H9 (cell line): ENCODE measurements at regions not wholly inside any gene's neighbourhood (a gene's known extent, or its start where the extent isn't known, plus 50 kb on each side); places are given as distances from the start of the nearest gene placed in this dataset.

ENCODE experiments used
- DNase-seq: peaks from one replicate; pipeline ENCODE4 v3.0.0-alpha.2; 2017
- H2AFZ ChIP-seq: one replicate; pipeline ENCODE4 v1.6.1; 2013; ENCODE audit warnings: mild to moderate bottlenecking, low read length, control low read depth, moderate library complexity
- H2AK5ac ChIP-seq: 2 replicates; pipeline ENCODE4 v1.6.1; 2013; ENCODE audit warnings: low read length, control low read depth, mixed read lengths; ENCODE audit not compliant: insufficient read length
- H2BK120ac ChIP-seq: one replicate; pipeline ENCODE4 v1.6.1; 2013; ENCODE audit warnings: low read depth, mild to moderate bottlenecking, low read length, control low read depth, inconsistent platforms; ENCODE audit not compliant: poor library complexity, severe bottlenecking
- H2BK12ac ChIP-seq: 2 replicates; pipeline ENCODE4 v1.6.1; 2013; ENCODE audit warnings: low read length, control low read depth, mixed read lengths, low read depth; ENCODE audit not compliant: insufficient read length
- H2BK15ac ChIP-seq: 2 replicates; pipeline ENCODE4 v1.6.1; 2013; ENCODE audit warnings: low read depth, low read length, control low read depth
- H2BK20ac ChIP-seq: one replicate; pipeline ENCODE4 v1.6.1; 2013; ENCODE audit warnings: low read depth, mild to moderate bottlenecking, low read length, control low read depth, inconsistent platforms; ENCODE audit not compliant: poor library complexity, severe bottlenecking
- H2BK5ac ChIP-seq: 2 replicates; pipeline ENCODE4 v1.6.1; 2013; ENCODE audit warnings: low read length, control low read depth, mixed read lengths; ENCODE audit not compliant: insufficient read length
- H3K14ac ChIP-seq: 2 replicates; pipeline ENCODE4 v1.6.1; 2013; ENCODE audit warnings: low read length, control low read depth; ENCODE audit not compliant: insufficient read depth
- H3K18ac ChIP-seq: 2 replicates; pipeline ENCODE4 v1.6.1; 2013; ENCODE audit warnings: low read depth, mild to moderate bottlenecking, mixed read lengths, low read length, control low read depth; ENCODE audit not compliant: insufficient read length
- H3K23ac ChIP-seq: 2 replicates; pipeline ENCODE4 v1.6.1; 2013; ENCODE audit warnings: low read length, control low read depth, mixed read lengths, low read depth; ENCODE audit not compliant: insufficient read length
- H3K23me2 ChIP-seq: 2 replicates; pipeline ENCODE4 v1.6.1; 2013; ENCODE audit warnings: low read depth, mild to moderate bottlenecking, mixed read lengths, low read length, control low read depth; ENCODE audit not compliant: insufficient read length, poor library complexity, severe bottlenecking
- H3K27ac ChIP-seq: 2 replicates; pipeline ENCODE4 v1.5.1; 2013; ENCODE audit warnings: low read length, control low read depth, mixed read lengths, low read depth; ENCODE audit not compliant: insufficient read length
- H3K27me3 ChIP-seq: 2 replicates; pipeline ENCODE4 v1.6.1; 2013; ENCODE audit warnings: low read length, control low read depth, inconsistent platforms; ENCODE audit not compliant: insufficient read depth
- H3K4ac ChIP-seq: 2 replicates; pipeline ENCODE4 v1.6.1; 2013; ENCODE audit warnings: low read depth, mild to moderate bottlenecking, control low read depth, inconsistent platforms, low read length, moderate library complexity
- H3K4me1 ChIP-seq: 2 replicates; pipeline ENCODE4 v1.6.1; 2013; ENCODE audit warnings: low read length, control low read depth, inconsistent platforms; ENCODE audit not compliant: insufficient read depth
- H3K4me2 ChIP-seq: 2 replicates; pipeline ENCODE4 v1.6.1; 2013; ENCODE audit warnings: low read length, control low read depth, mixed read lengths; ENCODE audit not compliant: insufficient read length, insufficient read depth
- H3K56ac ChIP-seq: 2 replicates; pipeline ENCODE4 v1.6.1; 2013; ENCODE audit warnings: low read depth, mild to moderate bottlenecking, mixed read lengths, low read length, control low read depth; ENCODE audit not compliant: insufficient read length
- H3K79me1 ChIP-seq: 2 replicates; pipeline ENCODE4 v1.6.1; 2013; ENCODE audit warnings: low read depth, mild to moderate bottlenecking, moderate library complexity, low read length, control low read depth, inconsistent platforms; ENCODE audit not compliant: insufficient read depth, poor library complexity, severe bottlenecking
- H3K79me2 ChIP-seq: 2 replicates; pipeline ENCODE4 v1.6.1; 2013; ENCODE audit warnings: low read length, control low read depth, inconsistent platforms; ENCODE audit not compliant: insufficient read depth
- H3K9ac ChIP-seq: 2 replicates; pipeline ENCODE4 v1.6.1; 2013; ENCODE audit warnings: low read length, control low read depth, mixed read lengths; ENCODE audit not compliant: insufficient read length; ENCODE audit errors: extremely low read depth
- H3K9me3 ChIP-seq: one replicate; pipeline ENCODE4 v1.6.1; 2013; ENCODE audit warnings: low read depth, low read length, inconsistent platforms; ENCODE audit not compliant: control insufficient read depth
- H3T11ph ChIP-seq: one replicate; pipeline ENCODE4 v1.6.1; 2013; ENCODE audit warnings: mild to moderate bottlenecking, low read length, control low read depth, inconsistent platforms
- H4K20me1 ChIP-seq: one replicate; pipeline ENCODE4 v1.6.1; 2013; ENCODE audit not compliant: control insufficient read depth, insufficient read length, insufficient read depth
- H4K5ac ChIP-seq: 2 replicates; pipeline ENCODE4 v1.6.1; 2013; ENCODE audit warnings: low read depth, mild to moderate bottlenecking, mixed read lengths, low read length, control low read depth; ENCODE audit not compliant: insufficient read length
- H4K8ac ChIP-seq: replicated peaks from 2 replicates; pipeline ENCODE4 v1.6.1; 2013; ENCODE audit warnings: low read length, control low read depth, mixed read lengths, low read depth; ENCODE audit not compliant: insufficient read length
- H4K91ac ChIP-seq: 2 replicates; pipeline ENCODE4 v1.6.1; 2013; ENCODE audit warnings: low read depth, mild to moderate bottlenecking, moderate library complexity, mixed read lengths, low read length, control low read depth; ENCODE audit not compliant: insufficient read length
- H3K27ac Mint-ChIP-seq, 3 experiments: 2 replicates in 2 of 3; 3 replicates in 1 of 3; pipeline ENCODE4 v1.8.0; 2020 to 2021; ENCODE audit warnings: mixed read lengths in 3 of 3, mild to moderate bottlenecking in 1 of 3, moderate library complexity in 1 of 3
- H3K27me3 Mint-ChIP-seq: 2 replicates; pipeline ENCODE4 v1.8.0; 2021; ENCODE audit warnings: low read depth, mild to moderate bottlenecking, moderate library complexity, mixed read lengths
- H3K36me3 Mint-ChIP-seq, 3 experiments: 2 replicates in 2 of 3; 3 replicates in 1 of 3; pipeline ENCODE4 v1.8.0; 2020 to 2021; ENCODE audit warnings: low read depth in 3 of 3, mixed read lengths in 3 of 3; ENCODE audit not compliant: insufficient read depth in 1 of 3
- H3K4me1 Mint-ChIP-seq, 2 experiments: 2 replicates each; pipeline ENCODE4 v1.8.0; 2020; ENCODE audit warnings: mixed read lengths in 2 of 2
- H3K4me3 Mint-ChIP-seq, 2 experiments: 2 replicates in 1 of 2; 3 replicates in 1 of 2; pipeline ENCODE4 v1.8.0; 2020 to 2021; ENCODE audit warnings: mild to moderate bottlenecking in 2 of 2, mixed read lengths in 2 of 2, moderate library complexity in 1 of 2
- H3K9me3 Mint-ChIP-seq, 2 experiments: 2 replicates in 1 of 2; 3 replicates in 1 of 2; pipeline ENCODE4 v1.8.0; 2020; ENCODE audit warnings: mild to moderate bottlenecking in 2 of 2, mixed read lengths in 2 of 2, moderate library complexity in 1 of 2
- CTCF ChIP-seq: fragments of 200-600 bp; sonication (generic); conservative IDR thresholded peaks from 3 replicates; pipeline ENCODE4 v1.8.0; 2021; ENCODE audit warnings: antibody characterized with exemption, mild to moderate bottlenecking
- WGBS: extraction: QIAGEN DNeasy Blood & Tissue Kit; methylation state at CpG from one replicate; pipeline ENCODE4 v1.1.7; 2013; ENCODE audit warnings: missing lambda C conversion rate, low lambda C conversion rate, mixed read lengths; ENCODE audit not compliant: insufficient read length; ENCODE audit errors: extremely low coverage; 5-methylcytosine and 5-hydroxymethylcytosine counted together

GRCh38 chr1:96331596-96331995, 390.0 kb upstream of the PTBP2 start:
- H3K56ac ChIP-seq, result no peak overlapping the region
- H3K4me1 Mint-ChIP-seq, result no peaks in the 10 kb centered on the region
- no peak overlapping the region for H2BK5ac ChIP-seq
- H3K9ac ChIP-seq, result no peak overlapping the region
- no peaks in the 10 kb centered on the region for H3K36me3 Mint-ChIP-seq
- H3K79me1 ChIP-seq, result no peaks in the 10 kb centered on the region
- no peak overlapping the region for H4K91ac ChIP-seq
- no peaks in the 10 kb centered on the region for H3K27me3 Mint-ChIP-seq
- no peak overlapping the region for H2BK120ac ChIP-seq
- no peak for DNase-seq
- H3T11ph ChIP-seq, result no peak overlapping the region
- H4K8ac ChIP-seq, result no peak overlapping the region
- no peak overlapping the region for H3K14ac ChIP-seq
- no peak overlapping the region for H2BK12ac ChIP-seq
- no peaks in the 10 kb centered on the region for H3K27me3 ChIP-seq
- no peak overlapping the region for H3K4me2 ChIP-seq
- H3K4me1 ChIP-seq, result no peaks in the 10 kb centered on the region
- no peaks in the 10 kb centered on the region for H3K9me3 ChIP-seq
- no peaks in the 10 kb centered on the region for H4K20me1 ChIP-seq
- H3K23ac ChIP-seq, result no peak overlapping the region
- no peak overlapping the region for H3K4me3 Mint-ChIP-seq
- H3K18ac ChIP-seq, result no peak overlapping the region
- WGBS, result no CpG with 5 or more reads among the region's 3 CpGs
- H3K9me3 Mint-ChIP-seq, result peaks cover 0 to 2% of the 10 kb centered on the region in 2 experiments; a peak in 2 of 5 replicates
- no peaks in the 10 kb centered on the region for H3K23me2 ChIP-seq
- H2BK20ac ChIP-seq, result no peak overlapping the region
- no peak overlapping the region for H2AK5ac ChIP-seq
- no peak for TF ChIP-seq CTCF
- H2AFZ ChIP-seq, result no peak overlapping the region
- H3K27ac ChIP-seq, result no peak overlapping the region
- no peak overlapping the region for H3K27ac Mint-ChIP-seq
- H2BK15ac ChIP-seq, result no peak overlapping the region
- H3K4ac ChIP-seq, result no peak overlapping the region
- H3K79me2 ChIP-seq, result no peaks in the 10 kb centered on the region
- H4K5ac ChIP-seq, result no peak overlapping the region
